ENCODE measurements at regions not wholly inside any gene's neighbourhood (a gene's known extent, or its start where the extent isn't known, plus 50 kb on each side); places are given as distances from the start of the nearest gene placed in this dataset.

GRCh38 chr2:13046557-13047165 lies 329.9 kb downstream of the TRIB2 start:
- ChIA-PET POLR2A (ENCODE audit: low non-redundant PET) (no interaction called here), CTCF (interaction anchor here (0.7 kb wide), 3 partner anchors 312 to 1259 kb away, joined by 3 to 5 read pairs (median 4); no protein-coding TSS in a partner anchor)
- no peak for DNase-seq (ENCODE audit: low spot score)
- H3K27ac ChIP-seq, result no peak overlapping the region
- TF ChIP-seq, protein P1, sequence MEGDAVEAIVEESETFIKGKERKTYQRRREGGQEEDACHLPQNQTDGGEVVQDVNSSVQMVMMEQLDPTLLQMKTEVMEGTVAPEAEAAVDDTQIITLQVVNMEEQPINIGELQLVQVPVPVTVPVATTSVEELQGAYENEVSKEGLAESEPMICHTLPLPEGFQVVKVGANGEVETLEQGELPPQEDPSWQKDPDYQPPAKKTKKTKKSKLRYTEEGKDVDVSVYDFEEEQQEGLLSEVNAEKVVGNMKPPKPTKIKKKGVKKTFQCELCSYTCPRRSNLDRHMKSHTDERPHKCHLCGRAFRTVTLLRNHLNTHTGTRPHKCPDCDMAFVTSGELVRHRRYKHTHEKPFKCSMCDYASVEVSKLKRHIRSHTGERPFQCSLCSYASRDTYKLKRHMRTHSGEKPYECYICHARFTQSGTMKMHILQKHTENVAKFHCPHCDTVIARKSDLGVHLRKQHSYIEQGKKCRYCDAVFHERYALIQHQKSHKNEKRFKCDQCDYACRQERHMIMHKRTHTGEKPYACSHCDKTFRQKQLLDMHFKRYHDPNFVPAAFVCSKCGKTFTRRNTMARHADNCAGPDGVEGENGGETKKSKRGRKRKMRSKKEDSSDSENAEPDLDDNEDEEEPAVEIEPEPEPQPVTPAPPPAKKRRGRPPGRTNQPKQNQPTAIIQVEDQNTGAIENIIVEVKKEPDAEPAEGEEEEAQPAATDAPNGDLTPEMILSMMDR (conservative IDR thresholded peaks at IDR 0.05; ENCODE audit: low read depth), result peak; percentile 59

DNA sequence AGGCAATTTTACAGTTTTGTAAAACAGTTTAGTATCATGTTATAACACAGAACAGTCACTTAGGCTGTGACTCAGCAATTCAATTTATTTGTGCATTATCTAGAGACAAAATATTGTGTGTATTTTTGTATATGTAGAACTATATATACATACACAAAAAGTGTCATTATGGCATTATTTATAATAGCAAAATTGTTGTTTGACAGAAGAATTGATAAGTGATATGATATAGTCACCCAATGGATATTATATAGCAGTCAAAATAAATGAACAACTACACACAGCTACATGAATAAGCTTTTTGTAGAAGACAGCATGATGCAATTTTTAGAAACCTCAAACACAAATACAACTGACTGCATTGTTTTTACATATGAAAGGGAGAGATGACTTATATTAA lies 334.0 kb downstream of the TRIB2 start:
- ChIA-PET CTCF (no interaction called here), POLR2A (ENCODE audit: low non-redundant PET) (no interaction called here)
- no peak overlapping the region for H3K27ac ChIP-seq
- DNase-seq (ENCODE audit: low spot score), result no peak
- TF ChIP-seq, protein P1 (conservative IDR thresholded peaks at IDR 0.05; ENCODE audit: low read depth), result no peak

DNA sequence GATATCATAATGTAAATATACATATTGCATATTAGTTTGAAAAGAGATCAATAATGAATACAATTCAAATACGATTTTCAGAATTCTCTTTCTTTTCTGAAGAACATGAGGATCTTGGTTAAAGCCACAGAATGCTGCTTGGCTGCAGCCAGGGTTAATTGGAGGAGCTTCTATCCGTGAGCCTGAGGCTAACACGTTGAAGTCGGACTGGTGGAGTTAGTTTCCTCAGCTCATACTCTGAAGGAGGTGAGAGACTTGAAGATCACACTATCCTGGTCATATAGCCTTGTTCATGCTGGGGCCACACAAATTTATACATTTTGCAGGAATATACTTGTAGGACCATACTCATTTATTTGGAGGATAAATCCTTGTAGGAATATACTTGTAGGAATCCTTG lies 335.8 kb downstream of the TRIB2 start:
- CTCF ChIA-PET, result no interaction called here

GRCh38 chr2:13056259-13056843 lies 339.6 kb downstream of the TRIB2 start:
- no peak overlapping the region for H3K27ac ChIP-seq
- TF ChIP-seq, protein P1 (conservative IDR thresholded peaks at IDR 0.05; ENCODE audit: low read depth), result peak; percentile 45
- DNase-seq (ENCODE audit: low spot score), result peak; percentile 6
- CTCF ChIA-PET, result interaction anchor here (0.5 to 1.0 kb wide), 9 partner anchors 8 to 1824 kb away, joined by 3 to 9 read pairs (median 3); no protein-coding TSS in a partner anchor
- POLR2A ChIA-PET (ENCODE audit: low non-redundant PET), result no interaction called here

More for the DNA sequence above, 335.8 kb downstream of the TRIB2 start:
- no peak for DNase-seq (ENCODE audit: low spot score)
- POLR2A ChIA-PET (ENCODE audit: low non-redundant PET), result no interaction called here
- H3K27ac ChIP-seq, result no peak overlapping the region
- TF ChIP-seq, protein P1 (conservative IDR thresholded peaks at IDR 0.05; ENCODE audit: low read depth), result no peak

- no peak for DNase-seq (ENCODE audit: low spot score)
- ChIA-PET POLR2A (ENCODE audit: low non-redundant PET) (no interaction called here), CTCF (no interaction called here)
- no peak overlapping the region for H3K27ac ChIP-seq
- TF ChIP-seq, protein P1 (conservative IDR thresholded peaks at IDR 0.05; ENCODE audit: low read depth), result no peak
Measured at GRCh38 chr2:13057671-13058070, 340.9 kb downstream of the TRIB2 start.

- TF ChIP-seq, protein P1 (conservative IDR thresholded peaks at IDR 0.05; ENCODE audit: low read depth), result no peak
- ChIA-PET CTCF (no interaction called here), POLR2A (ENCODE audit: low non-redundant PET) (no interaction called here)
- H3K27ac ChIP-seq, result no peak overlapping the region
- DNase-seq (ENCODE audit: low spot score), result no peak
Measured at GRCh38 chr2:13066676-13067075, 349.9 kb downstream of the TRIB2 start.

Data from RWPE1 (cell line).